ENCODE measurements at regions not wholly inside any gene's neighbourhood (a gene's known extent, or its start where the extent isn't known, plus 50 kb on each side); places are given as distances from the start of the nearest gene placed in this dataset.

- H4K8ac ChIP-seq (ENCODE audit: extremely low read depth, insufficient read depth, low read length): no peak overlapping the region
- H3K79me1 ChIP-seq (ENCODE audit: low read depth, low read length): no peaks in the 10 kb centered on the region
- no peak overlapping the region for H3K4me3 ChIP-seq (ENCODE audit: extremely low read depth in 1 of 4, insufficient read depth in 2 of 4, low read depth in 3 of 4, low read length in 4 of 4)
- H2BK12ac ChIP-seq (ENCODE audit: low read depth, low read length): no peak overlapping the region
- no peaks in the 10 kb centered on the region for H3K9me3 ChIP-seq (ENCODE audit: insufficient read depth in 2 of 2, low read depth in 1 of 2, low read length in 1 of 2)
- POLR2A ChIA-PET (ENCODE audit: partially characterized antibody): no interaction called here
- CTCF ChIA-PET (ENCODE audit: partially characterized antibody): no interaction called here
- no peaks in the 10 kb centered on the region for H3K23me2 ChIP-seq (ENCODE audit: low read depth, low read length)
- H4K91ac ChIP-seq (replicated peaks; ENCODE audit: insufficient read length, low read length): no peak overlapping the region
- H3K56ac ChIP-seq (replicated peaks; ENCODE audit: insufficient read length, low read depth, low read length): no peak overlapping the region
- H3K18ac ChIP-seq (ENCODE audit: extremely low read depth, low read length): no peak overlapping the region
- H3K4me2 ChIP-seq (ENCODE audit: insufficient read depth in 1 of 2, low read depth in 2 of 2, low read length in 2 of 2): no peak overlapping the region
- no peak overlapping the region for H3K14ac ChIP-seq (ENCODE audit: insufficient read length)
- no peak overlapping the region for H3K4ac ChIP-seq (replicated peaks; ENCODE audit: insufficient read length, low read depth, low read length)
- H3K36me3 ChIP-seq (ENCODE audit: control insufficient read depth in 2 of 4, insufficient read depth in 4 of 4, low read length in 3 of 4): no peaks in the 10 kb centered on the region
- DNase-seq (ENCODE audit: low read depth in 1 of 2, low spot score in 2 of 2): no peak
- no peak overlapping the region for H2AFZ ChIP-seq (ENCODE audit: low read length)
- H4K20me1 ChIP-seq (replicated peaks in 1 of 2; ENCODE audit: control insufficient read depth in 1 of 2, insufficient read depth in 2 of 2, low read length in 2 of 2): no peaks in the 10 kb centered on the region
- no peak overlapping the region for H2AK5ac ChIP-seq (ENCODE audit: low read depth, low read length)
- no peak for FAIRE-seq
- H3K23ac ChIP-seq (ENCODE audit: insufficient read length): no peak overlapping the region
- no peaks in the 10 kb centered on the region for H3K27me3 ChIP-seq (replicated peaks in 1 of 4; ENCODE audit: control insufficient read depth in 3 of 4, extremely low read depth in 1 of 4, insufficient read depth in 3 of 4, low read length in 3 of 4)
- H3K4me1 ChIP-seq (replicated peaks in 1 of 4; ENCODE audit: control insufficient read depth in 3 of 4, insufficient read depth in 4 of 4, low read length in 3 of 4): no peaks in the 10 kb centered on the region
- H2BK5ac ChIP-seq (ENCODE audit: low read depth, low read length): no peak overlapping the region
- no peak overlapping the region for H3K27ac ChIP-seq (ENCODE audit: low read depth, low read length)
- no peaks in the 10 kb centered on the region for H3K79me2 ChIP-seq (ENCODE audit: control insufficient read depth in 1 of 2, insufficient read depth in 2 of 2, low read length in 2 of 2)
- WGBS, 2 experiments (ENCODE audit: extremely low coverage in 1 of 2, insufficient coverage in 1 of 2, insufficient read length in 1 of 2, insufficient replicate concordance in 2 of 2, low coverage in 1 of 2, low lambda C conversion rate in 2 of 2, missing lambda C conversion rate in 1 of 2): 81% methylated on average over 3 of the region's 3 CpGs; no CpG with 5 or more reads in 1 of the 2 experiments
- no peak overlapping the region for H4K5ac ChIP-seq (ENCODE audit: insufficient read length, low read depth, low read length)
- no peak overlapping the region for H2BK15ac ChIP-seq (ENCODE audit: low read length)
- H2BK20ac ChIP-seq (ENCODE audit: low read length): no peak overlapping the region
- no peak overlapping the region for H3K9ac ChIP-seq (replicated peaks in 1 of 4; ENCODE audit: extremely low read depth in 1 of 4, low read depth in 3 of 4, low read length in 3 of 4)
- H2BK120ac ChIP-seq (replicated peaks; ENCODE audit: low read depth, low read length): no peak overlapping the region
- no peak for TF ChIP-seq CBX8 (IDR thresholded peaks at IDR 0.05; ENCODE audit: borderline replicate concordance, low read depth, low read length)
- TF ChIP-seq POLR2AphosphoS5 (IDR thresholded peaks at IDR 0.05; ENCODE audit: low read depth, low read length): no peak
- TF ChIP-seq CTCF (IDR thresholded peaks at IDR 0.05; ENCODE audit: control extremely low read depth in 1 of 3, insufficient read depth in 1 of 3, low read depth in 1 of 3, low read length in 3 of 3): no peak
- TF ChIP-seq SP4 (IDR thresholded peaks at IDR 0.05; ENCODE audit: low read length): no peak
- no peak for TF ChIP-seq SRF (IDR thresholded peaks at IDR 0.05; ENCODE audit: low read depth, low read length)
- TF ChIP-seq USF2 (IDR thresholded peaks at IDR 0.05; ENCODE audit: low read length): no peak
- no peak for TF ChIP-seq EGR1 (IDR thresholded peaks at IDR 0.05; ENCODE audit: borderline replicate concordance, low read depth, low read length)
- TF ChIP-seq RFX5 (IDR thresholded peaks at IDR 0.05; ENCODE audit: borderline replicate concordance, low read depth, low read length): no peak
- TF ChIP-seq SIX5 (IDR thresholded peaks at IDR 0.05; ENCODE audit: low read depth, low read length): no peak
- TF ChIP-seq POU5F1 (IDR thresholded peaks at IDR 0.05; ENCODE audit: low read depth, low read length): no peak
- no peak for TF ChIP-seq GABPA (IDR thresholded peaks at IDR 0.05; ENCODE audit: borderline replicate concordance, insufficient read depth, low read length)
- TF ChIP-seq SUZ12 (IDR thresholded peaks at IDR 0.05; ENCODE audit: low read length): no peak
Measured at GRCh38 chr12:73065913-73066312, 793.7 kb downstream of the TRHDE start.

Data from H1 (cell line).